ENCODE measurements at regions not wholly inside any gene's neighbourhood (a gene's known extent, or its start where the extent isn't known, plus 50 kb on each side); places are given as distances from the start of the nearest gene placed in this dataset.

- TF ChIP-seq, protein P1, sequence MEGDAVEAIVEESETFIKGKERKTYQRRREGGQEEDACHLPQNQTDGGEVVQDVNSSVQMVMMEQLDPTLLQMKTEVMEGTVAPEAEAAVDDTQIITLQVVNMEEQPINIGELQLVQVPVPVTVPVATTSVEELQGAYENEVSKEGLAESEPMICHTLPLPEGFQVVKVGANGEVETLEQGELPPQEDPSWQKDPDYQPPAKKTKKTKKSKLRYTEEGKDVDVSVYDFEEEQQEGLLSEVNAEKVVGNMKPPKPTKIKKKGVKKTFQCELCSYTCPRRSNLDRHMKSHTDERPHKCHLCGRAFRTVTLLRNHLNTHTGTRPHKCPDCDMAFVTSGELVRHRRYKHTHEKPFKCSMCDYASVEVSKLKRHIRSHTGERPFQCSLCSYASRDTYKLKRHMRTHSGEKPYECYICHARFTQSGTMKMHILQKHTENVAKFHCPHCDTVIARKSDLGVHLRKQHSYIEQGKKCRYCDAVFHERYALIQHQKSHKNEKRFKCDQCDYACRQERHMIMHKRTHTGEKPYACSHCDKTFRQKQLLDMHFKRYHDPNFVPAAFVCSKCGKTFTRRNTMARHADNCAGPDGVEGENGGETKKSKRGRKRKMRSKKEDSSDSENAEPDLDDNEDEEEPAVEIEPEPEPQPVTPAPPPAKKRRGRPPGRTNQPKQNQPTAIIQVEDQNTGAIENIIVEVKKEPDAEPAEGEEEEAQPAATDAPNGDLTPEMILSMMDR (IDR thresholded peaks at IDR 0.05): no peak
- no peak for TF ChIP-seq POLR2A (IDR thresholded peaks at IDR 0.05)
Observed at GRCh38 chr10:24006741-24007140, 202.2 kb upstream of the KIAA1217 start.
